HuH-7 (cell line): ENCODE measurements at regions not wholly inside any gene's neighbourhood (a gene's known extent, or its start where the extent isn't known, plus 50 kb on each side); places are given as distances from the start of the nearest gene placed in this dataset.
"Not testable (repeated sequence)": the region's sequence is repeated elsewhere in the genome, so short reads cannot be mapped to it uniquely, and the experiment has no call there.

Experiments
- DNase-seq: peaks from one replicate; pipeline ENCODE4 v3.0.0; 2011; ENCODE audit warnings: low spot score

DNA sequence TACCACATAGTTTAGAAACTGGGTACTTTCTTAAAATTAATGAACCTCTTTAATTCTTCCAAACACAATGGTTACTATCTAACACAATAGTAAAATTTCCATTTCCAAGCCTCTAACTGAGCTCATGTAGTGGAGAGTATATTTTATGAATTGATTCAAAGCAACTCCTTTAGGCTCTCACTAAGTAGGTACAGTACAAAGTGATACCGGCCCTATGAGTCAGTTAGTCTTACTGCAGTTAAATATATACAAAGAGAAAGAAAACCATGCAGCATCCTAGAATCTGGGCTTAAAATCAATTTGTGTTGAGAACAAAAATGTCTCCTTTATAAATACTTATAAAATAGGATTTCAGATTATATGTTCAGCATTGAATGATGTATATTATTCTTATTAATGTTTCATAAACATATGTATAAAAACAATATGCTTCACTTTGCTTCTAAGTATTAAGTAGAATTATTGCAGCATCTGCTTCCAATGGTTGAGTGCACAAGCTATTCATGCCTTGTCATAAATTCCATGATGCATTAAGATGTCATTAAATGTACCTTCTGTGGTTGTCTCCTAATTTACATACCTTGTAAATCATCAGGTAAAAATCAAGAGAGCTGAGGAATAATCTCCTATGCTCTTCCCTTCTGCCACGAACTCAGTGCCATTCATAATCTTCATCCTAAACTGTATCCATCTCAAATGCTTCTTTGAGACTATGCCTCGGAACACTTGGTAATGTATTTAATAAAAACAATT is 1037.8 kb downstream of the STPG2 start:
- no peak for DNase-seq

DNA sequence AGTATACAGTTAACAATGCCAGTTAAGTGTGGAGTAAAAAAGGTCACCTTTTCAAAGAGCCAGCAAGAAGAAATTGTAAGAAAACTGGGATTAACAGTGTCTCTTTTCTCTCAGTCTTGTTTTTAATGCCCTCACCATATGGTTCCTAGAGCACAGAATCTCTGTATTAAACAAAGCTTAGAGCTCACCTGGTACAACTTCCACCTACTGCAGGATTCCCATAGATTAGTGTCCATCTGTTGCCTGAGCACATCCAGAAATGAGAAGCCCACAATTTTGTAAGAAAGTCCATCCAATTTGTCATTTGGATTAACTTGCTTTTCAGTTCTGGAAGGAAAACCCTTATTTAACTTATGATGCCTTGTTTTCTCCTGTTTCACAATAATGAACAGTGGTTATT is 1037.1 kb downstream of the STPG2 start:
- DNase-seq: no peak

DNA sequence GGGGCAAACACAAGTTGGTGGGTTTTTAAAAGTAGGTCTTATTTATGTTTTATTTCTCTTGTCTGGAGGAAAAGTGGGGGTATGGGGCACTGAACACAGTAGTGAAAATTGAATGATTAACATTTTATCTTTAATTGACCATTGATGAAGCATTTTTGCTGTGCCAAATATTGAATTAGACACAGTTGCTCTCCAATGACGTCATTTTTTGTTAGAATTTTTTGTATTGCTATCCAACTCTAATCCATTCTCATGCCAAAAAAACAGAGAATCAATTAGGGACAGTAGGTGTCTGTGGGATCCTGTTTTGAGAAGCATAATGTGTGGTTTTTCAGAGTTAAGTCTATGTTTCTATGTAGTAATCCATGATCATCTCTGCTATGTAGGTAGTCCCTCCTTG is 1032.8 kb downstream of the STPG2 start:
- no peak for DNase-seq

DNA sequence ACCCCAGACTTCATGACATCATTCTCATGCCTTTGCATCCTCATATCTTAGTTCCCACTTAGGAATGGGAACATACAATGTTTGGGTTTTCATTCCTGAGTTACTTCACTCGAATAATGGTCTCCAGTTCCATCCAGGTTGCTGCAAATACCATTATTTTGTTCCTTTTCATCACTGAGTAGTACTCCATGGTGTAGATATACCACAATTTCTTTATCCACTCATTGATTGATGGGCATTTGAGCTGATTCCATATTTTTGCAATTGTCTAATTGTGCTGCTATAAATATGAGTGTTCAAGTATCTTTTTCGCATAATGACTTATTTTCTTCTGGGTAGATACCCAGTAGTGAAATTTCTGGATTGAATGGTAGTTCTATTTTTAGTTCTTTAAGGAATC is 1026.8 kb downstream of the STPG2 start:
- no peak for DNase-seq

DNA sequence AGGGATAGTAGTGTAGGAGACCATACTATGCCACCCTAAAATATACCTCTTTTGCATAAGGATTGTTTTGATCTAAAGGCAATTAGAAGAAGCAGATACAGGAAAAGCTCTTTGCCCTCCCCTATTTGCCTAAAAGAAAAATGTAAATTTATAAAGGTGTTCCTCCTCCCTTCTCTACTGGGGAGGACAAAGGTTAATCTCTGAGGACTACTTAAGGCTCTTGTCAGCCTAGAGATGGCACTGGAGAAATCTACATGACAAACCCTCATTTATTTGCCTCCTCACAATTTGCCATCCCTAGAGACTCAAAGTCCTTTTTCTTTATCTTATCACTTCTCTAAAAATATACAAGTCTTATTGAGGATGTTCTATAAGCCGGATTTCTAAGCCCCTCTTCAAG is 1021.8 kb downstream of the STPG2 start:
- no peak for DNase-seq

DNA sequence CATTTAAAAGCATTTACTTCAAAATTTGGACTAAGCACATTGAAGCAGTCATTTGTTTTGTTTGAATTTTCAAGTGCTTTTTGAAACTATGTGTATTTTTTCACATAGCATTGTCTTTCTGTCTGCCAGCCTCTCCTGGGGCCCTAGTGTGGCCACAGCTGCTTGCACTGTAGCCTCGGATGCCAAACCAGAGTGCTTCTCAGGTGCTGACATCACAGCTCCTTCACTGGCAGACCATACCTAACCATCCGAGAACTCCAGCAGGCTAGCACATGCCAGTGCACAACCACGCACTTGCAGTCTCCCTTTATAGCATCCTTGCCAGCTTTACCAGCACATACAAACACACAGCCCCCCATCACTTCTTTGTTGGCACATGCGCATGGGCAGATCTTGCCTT is 1019.7 kb downstream of the STPG2 start:
- DNase-seq: no peak

DNA sequence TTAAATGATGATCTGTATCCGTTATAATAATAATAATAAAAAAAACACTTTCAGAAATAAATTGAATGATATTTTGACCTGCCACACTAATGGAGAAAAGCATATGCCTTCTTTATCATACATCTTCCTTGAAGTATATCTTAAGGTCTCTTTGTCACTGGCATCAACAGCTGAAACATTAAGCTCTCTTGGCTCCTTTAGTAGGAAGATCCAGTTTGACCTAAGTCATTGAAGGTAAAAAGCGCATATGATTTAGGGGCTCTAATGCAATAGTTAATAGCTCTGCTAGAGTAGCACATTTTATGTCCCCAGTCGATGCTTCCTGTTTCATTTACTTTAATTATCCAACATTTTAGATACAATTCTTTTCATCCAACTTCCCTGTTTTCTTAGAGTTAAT is 1010.8 kb downstream of the STPG2 start:
- no peak for DNase-seq

DNA sequence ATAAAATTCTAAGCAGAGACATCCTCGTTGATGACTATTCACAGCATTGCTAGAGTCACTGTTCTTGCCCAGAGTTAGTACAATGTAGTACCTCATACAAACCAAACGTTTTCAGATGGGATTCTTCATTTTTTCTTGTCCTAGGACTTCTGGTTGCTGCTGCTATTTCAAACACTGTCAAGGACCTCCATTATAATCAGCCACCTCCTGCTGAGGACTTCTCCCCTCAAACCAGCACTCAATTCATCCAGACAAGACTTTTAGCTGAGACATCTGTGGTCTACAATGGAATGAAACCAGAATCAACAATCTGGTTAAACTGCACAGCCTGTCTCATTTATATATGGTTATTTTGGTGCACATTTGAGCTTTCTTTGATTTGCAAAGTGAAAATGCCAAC is 1008.8 kb downstream of the STPG2 start:
- no peak for DNase-seq

DNA sequence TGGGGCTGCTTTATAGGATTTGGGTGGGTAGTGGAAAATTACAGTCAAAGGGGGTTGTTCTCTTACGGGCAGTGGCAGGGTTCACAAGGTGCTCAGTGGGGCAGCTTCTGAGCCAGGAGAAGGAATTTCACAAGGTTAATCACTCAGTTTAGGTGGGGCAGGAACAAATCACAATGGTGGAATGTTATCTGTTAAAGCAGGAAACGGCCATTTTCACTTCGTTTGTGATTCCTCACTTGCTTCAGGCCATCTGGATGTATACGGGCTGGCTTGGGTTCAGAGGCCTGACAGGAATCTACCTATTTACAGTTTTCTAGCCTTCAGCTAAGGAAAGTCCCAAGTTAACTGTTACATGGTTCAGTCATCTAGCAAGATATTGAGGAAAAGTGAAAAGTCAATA is 1003.5 kb downstream of the STPG2 start:
- no peak for DNase-seq

DNA sequence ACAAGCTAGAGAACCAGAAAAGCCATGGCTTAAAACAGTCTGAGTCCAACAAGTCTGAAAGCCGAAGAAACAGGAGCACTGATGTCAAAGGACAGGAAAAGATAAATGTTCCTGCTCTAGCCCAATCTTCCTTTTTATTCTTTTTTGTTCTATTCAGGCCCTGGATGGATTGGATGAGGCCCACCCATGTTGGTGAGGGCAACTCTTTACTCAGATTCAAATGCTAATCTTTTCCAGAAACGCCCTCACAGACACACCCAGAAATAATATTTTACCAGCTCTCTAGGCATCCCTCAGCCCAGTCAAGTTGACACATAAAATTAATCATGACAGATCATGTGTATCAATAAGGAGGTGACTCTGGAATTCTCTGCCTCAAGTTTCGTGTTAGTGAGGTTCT is 1002.7 kb downstream of the STPG2 start:
- DNase-seq: no peak

DNA sequence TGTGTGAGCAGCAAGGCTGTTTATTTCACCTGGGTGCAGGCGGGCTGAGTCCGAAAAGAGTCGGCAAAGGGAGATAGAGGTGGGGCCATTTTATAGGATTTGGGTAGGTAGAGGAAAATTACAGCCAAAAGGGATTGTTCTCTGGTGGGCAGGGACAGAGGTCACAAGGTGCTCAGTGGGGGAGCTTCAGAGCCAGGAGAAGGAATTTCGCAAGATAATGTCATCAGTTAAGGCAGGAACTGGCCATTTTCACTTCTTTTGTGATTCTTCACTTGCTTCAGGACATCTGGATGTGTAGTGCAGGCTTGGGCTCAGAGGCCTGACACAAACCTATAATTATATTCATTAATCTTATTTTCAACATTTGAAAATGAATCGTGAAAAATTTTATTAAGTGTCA is 1001.9 kb downstream of the STPG2 start:
- not testable (repeated sequence) for DNase-seq

DNA sequence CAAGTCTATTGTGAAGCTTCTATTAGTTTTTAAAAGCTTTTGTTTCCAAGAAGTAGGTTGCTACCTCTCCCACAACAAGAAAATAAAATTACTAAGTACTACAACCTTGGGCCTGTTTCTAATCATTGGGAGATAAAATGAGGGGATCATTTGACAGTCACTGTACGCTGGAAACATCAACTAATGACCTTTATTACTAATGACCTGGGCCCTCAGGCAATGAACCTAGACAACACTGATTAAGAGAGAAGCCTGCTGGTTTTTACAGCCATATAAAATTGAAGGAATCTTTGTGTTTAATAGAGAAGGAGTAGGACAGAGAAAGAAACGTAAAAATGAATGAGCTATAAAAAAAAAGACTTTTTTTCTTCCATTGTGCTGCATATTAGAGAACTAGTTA is 1000.9 kb downstream of the STPG2 start:
- DNase-seq: no peak

DNA sequence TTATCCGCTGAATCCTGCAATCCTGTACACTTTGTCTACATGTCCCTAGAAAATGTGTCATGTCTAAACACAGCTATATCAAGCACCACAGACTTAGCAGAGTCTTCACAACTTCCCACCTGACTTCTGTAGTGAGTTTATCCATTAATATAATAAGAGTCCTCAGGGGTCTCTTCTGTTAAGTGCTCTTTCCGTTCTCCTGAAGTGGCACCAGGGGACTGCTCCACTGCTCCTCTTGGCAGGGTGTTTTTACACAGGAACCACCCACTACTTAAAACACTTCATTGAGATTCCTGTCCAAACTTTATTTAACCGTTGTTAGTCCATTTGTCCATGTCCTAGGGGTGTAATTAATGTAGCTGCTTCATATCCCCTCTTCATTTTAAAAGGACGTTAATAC is 1000.4 kb downstream of the STPG2 start:
- no peak for DNase-seq

DNA sequence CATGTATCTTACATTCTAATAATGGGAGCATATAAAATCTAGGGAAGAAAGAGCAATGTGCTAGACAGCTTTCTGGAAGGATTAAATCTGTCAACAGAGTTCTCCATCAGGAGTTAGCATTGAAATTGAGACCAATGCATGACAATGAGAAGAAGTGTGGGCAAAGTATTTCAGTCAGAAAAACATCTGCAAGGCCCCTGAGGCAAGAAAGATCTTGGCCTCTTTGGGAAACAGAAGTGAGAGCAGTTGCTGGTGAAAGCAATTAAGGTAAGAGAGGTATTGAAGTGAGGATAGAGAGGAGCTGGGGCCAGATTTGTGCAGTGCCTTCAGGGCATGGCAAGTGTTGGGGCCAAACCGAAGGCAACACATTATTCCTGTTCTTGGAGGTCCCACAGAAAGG is 999.1 kb downstream of the STPG2 start:
- DNase-seq: no peak

DNA sequence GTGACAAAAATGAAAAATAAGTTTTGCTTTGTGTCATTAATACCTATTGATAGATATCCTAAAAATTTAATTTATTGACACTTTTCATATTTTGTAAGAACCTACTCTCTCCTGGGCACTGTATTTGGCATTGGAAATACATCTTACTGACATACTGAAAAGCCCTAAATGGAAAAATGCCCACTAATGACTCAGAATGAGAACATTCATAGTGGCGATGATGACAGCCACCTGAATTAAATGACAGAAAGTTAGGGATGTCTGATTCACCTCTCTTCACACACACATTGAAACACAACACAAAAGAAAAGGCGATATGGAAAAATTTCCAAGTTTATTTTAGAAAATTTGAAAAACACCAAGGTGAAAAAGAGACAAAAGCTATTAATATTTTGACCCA is 992.3 kb downstream of the STPG2 start:
- no peak for DNase-seq

DNA sequence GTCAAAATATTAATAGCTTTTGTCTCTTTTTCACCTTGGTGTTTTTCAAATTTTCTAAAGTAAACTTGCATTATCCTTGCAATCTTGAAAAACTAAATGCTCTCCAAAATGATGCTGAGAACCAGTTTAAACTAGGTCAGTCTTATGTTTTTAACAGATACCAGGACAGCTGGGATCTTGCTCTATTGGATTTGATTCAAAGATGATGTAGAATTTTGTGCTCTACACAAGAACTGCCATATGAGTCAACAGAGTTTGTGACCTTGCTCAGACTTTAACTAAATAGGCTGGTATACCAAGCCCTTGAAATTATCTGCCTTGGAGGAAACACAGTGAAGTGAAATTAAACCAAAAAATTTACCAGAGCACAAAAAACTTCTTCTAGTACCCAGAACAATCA is 991.1 kb downstream of the STPG2 start:
- DNase-seq: no peak

DNA sequence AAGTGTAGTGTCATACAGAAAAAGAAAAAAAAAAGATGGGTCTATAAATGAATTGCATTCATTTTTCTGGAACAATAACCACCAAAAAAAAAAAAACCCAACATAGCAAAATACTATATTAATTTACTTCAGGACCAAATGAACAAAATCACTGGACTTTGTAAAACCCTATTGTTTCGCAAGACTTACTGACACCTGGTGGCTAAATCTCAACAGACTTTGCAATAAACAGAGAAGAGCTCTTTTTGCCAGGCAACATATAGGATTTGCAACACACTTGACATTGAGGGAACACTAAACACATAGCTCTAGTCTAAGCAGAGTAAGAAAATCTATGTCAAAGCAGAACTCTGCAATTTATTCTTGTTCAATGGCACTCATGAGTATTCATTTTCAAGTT is 990.2 kb downstream of the STPG2 start:
- no peak for DNase-seq

DNA sequence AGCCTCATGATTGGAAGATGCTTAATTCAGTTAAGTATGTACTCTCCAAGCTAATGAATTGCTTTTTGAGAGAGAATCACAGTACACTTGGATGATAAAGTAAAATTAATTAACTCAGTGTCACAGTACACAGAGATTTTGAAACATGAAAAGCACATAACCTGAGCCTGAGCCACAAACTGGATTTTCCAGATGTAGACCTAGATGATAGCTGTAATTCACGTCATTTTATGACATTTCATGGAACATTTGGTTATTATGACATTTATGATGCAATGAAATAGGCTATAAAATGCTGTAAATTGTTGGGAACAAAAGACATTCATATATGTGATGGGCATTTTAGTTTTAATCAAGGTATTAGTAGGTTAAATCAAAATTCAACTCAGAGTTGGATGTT is 983.7 kb downstream of the STPG2 start:
- DNase-seq: no peak

DNA sequence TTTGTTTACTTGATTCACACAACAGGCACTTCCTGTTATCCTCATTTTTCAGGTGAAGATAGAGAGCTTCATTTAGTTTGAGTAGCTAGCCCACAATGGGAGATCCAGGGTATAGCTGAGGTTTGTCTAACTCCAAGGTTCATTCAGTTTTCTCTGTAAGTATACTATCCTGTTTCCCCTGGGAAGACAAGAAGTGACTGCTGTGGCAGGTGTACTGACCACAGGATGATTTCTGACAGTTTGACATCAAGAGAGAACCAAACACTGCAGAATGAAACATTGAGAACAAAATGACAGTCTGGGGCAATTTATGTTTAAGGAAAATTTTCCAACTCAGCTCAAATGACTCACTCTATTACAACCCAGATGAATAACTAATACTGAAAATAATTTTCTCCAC is 958.0 kb downstream of the STPG2 start:
- no peak for DNase-seq

DNA sequence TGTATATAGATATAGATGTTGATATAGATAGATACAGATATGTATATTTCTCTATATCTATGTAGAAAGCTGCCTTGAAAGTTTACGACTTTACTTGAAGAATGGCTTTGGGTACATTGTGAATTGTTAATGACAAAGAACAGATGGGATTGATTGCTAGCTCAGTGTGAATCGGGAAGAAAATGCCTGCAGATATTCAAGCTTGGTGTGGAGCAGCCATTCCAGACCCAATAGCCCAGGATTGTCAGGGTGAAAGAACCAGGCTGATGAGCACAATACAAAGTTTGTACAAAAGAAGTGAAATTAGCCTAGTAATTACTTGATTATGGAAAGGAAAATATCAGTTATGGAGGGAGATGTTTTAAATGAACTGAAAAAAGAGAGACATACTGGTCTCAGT is 946.2 kb downstream of the STPG2 start:
- no peak for DNase-seq

DNA sequence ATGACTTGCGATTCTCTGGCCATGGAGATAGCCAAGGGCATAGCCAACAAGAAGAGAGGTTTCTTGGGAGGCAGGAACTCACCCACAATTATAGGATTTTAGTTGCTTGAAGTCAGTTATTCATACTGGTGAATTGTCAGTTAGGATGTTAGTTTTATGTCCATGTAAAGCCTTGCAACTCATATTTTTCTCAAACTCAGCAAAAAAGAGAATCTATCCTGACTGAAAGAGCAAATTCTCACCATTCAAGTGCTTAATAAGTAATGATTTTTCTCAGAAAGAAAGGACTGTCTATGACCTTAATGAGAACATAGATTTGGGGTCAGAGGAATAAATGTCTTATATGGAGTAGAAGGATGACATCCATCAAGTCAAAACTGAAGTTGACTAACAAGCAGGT is 934.5 kb downstream of the STPG2 start:
- DNase-seq: no peak

DNA sequence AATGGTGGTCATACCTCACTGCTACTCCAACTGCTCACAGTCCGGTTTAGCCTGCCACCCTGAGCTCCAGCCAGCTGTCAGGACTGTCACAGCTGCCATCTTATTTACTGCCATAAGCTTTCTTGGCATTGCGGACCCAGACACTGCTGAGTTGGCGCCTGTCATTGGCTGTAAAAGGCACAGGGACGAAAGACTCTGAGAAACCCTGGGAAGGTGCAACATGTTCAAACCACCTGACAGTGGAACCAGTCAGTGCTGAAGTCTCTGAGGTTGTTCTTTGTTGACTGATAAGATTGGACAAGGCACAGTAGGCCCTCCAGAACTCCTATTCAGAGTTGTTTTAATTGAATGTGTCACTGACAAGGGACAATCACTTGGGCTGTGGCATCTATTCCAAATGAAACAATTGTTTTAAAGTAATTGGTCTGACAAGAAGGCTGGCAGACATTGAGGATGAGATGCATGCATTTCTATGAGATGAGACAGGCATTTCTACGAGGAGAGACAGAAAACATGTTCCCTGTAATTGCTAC is 927.8 kb downstream of the STPG2 start:
- DNase-seq: no peak

DNA sequence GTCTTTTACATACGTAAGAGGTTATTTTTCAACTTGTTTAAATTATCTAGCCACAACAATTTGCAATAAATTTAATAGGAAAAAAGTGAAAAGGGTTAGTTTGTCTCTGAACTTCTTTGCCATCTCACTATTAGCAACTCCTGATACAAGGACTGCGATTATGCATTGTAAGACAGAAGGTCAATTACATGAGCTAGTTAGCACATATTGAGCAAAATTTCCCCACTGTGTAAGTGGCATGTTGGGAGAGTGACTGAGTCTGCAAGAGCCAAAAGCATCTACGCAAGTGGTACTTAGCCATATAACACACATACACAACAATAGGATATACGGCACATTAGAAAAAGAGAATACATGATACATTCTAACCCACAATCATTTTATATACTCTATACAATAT is 927.2 kb downstream of the STPG2 start:
- no peak for DNase-seq

DNA sequence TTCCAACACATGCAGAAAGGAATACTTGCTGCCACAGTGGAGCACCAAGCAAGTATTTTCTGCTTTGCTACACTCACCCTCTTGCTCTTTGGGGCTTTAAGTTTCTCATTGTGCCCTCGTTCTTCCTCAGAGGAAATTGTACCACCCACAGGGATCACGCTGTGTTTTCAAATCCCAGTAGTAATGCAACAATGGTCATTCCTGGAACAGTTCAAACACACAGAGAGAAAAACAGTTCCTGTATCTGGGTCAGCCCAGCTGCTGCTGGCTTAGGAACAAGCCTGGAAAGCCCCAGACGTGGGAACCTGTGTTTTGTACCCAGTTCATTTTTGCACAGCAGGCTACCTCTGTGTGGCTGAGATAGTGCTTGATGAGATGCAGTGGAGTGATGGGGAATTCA is 907.8 kb downstream of the STPG2 start:
- no peak for DNase-seq
